ENCODE measurements at regions not wholly inside any gene's neighbourhood (a gene's known extent, or its start where the extent isn't known, plus 50 kb on each side); places are given as distances from the start of the nearest gene placed in this dataset.
A peak's percentile ranks its signal among the peaks of the same experiment; 100 is the strongest.

DNA sequence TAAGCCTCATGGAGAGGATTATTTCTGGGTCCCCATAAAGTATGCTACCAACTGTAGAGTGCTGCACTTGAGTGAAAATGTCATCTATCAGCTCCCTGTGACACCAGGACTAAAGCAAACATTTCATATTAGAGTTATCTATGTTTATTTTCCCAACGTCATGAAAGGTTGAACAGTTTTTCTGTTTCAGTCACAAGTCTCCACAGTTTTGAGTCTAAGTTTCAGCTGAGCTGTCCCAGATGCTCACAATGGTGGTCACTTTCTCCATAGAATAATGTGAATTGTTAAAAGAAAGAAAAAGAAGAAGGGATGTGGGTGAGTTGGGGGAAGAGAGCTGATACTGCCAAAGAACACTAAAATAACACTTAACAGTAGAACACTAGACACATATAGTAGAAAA, 126.3 kb upstream of the C9orf72 start:
- TF ChIP-seq, protein P1, sequence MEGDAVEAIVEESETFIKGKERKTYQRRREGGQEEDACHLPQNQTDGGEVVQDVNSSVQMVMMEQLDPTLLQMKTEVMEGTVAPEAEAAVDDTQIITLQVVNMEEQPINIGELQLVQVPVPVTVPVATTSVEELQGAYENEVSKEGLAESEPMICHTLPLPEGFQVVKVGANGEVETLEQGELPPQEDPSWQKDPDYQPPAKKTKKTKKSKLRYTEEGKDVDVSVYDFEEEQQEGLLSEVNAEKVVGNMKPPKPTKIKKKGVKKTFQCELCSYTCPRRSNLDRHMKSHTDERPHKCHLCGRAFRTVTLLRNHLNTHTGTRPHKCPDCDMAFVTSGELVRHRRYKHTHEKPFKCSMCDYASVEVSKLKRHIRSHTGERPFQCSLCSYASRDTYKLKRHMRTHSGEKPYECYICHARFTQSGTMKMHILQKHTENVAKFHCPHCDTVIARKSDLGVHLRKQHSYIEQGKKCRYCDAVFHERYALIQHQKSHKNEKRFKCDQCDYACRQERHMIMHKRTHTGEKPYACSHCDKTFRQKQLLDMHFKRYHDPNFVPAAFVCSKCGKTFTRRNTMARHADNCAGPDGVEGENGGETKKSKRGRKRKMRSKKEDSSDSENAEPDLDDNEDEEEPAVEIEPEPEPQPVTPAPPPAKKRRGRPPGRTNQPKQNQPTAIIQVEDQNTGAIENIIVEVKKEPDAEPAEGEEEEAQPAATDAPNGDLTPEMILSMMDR (IDR thresholded peaks at IDR 0.05), result no peak
- TF ChIP-seq EZH2 (IDR thresholded peaks at IDR 0.05), result no peak
- TF ChIP-seq EZH2phosphoT487 (IDR thresholded peaks at IDR 0.05), result no peak

DNA sequence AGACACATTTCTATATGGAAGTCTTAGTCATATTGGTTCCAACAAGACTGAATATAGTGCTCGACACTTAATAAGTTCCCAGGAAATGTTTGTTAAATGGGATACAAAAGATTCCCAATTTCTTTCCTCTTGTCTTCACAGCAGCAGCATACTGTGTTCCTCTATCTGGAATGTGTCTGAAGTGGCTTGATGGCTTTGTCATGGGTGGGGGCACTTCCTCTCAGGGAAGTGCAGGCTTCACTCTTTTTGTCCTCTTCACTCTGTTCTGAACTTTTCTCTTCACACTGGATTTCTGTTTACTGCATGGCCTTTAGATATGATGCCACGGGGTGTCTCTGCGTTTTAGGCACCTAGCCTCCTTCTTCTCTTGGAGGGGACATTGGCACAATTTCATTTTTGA, 127.7 kb upstream of the C9orf72 start:
- H3K27ac Mint-ChIP-seq, result no peak overlapping the region
- H3K27ac ChIP-seq, result no peak overlapping the region
- H3K9ac ChIP-seq, result no peak overlapping the region
- no peaks in the 10 kb centered on the region for H3K27me3 ChIP-seq
- H4K20me1 ChIP-seq (ENCODE audit: low read depth), result no peaks in the 10 kb centered on the region
- peaks cover 9% of the 10 kb centered on the region for H3K4me1 ChIP-seq
- H3K9me3 Mint-ChIP-seq, result peaks cover 8% of the 10 kb centered on the region
- no peak overlapping the region for H3K4me3 ChIP-seq
- TF ChIP-seq, protein P1 (IDR thresholded peaks at IDR 0.05), result no peak
- TF ChIP-seq EZH2 (IDR thresholded peaks at IDR 0.05), result no peak
- TF ChIP-seq EZH2phosphoT487 (IDR thresholded peaks at IDR 0.05), result no peak
- no peaks in the 10 kb centered on the region for H3K79me2 ChIP-seq (ENCODE audit: low read depth)
- H3K4me3 Mint-ChIP-seq, result no peak overlapping the region
- H3K36me3 ChIP-seq, result no peaks in the 10 kb centered on the region
- no peak for DNase-seq (ENCODE audit: low spot score)
- H3K27me3 Mint-ChIP-seq (ENCODE audit: insufficient read depth, low read depth), result no peaks in the 10 kb centered on the region
- no peaks in the 10 kb centered on the region for H3F3A ChIP-seq (ENCODE audit: low read depth)
- no peak overlapping the region for H3K4me2 ChIP-seq
- H3K36me3 Mint-ChIP-seq, result no peaks in the 10 kb centered on the region
- H2AFZ ChIP-seq (replicated peaks), result peak overlapping the region; percentile 85
- no peaks in the 10 kb centered on the region for H3K9me3 ChIP-seq (ENCODE audit: low read depth)
- no peaks in the 10 kb centered on the region for H3K4me1 Mint-ChIP-seq

More for the DNA sequence above, 126.3 kb upstream of the C9orf72 start:
- Histone ChIP-seq H3K27ac (no peak overlapping the region), H2AFZ (replicated peaks) (no peak overlapping the region), H3K9me3 (ENCODE audit: low read depth) (no peaks in the 10 kb centered on the region), H3K27me3 (no peaks in the 10 kb centered on the region), H3K36me3 (no peaks in the 10 kb centered on the region), H3K4me3 (no peak overlapping the region), H3K4me2 (no peak overlapping the region), H3K4me1 (peaks cover 9% of the 10 kb centered on the region), H3K79me2 (ENCODE audit: low read depth) (no peaks in the 10 kb centered on the region), H4K20me1 (ENCODE audit: low read depth) (no peaks in the 10 kb centered on the region), H3K9ac (no peak overlapping the region), H3F3A (ENCODE audit: low read depth) (no peaks in the 10 kb centered on the region)
- DNase-seq (ENCODE audit: low spot score), result no peak
- Mint-ChIP-seq H3K27ac (no peak overlapping the region), H3K9me3 (peaks cover 8% of the 10 kb centered on the region), H3K27me3 (ENCODE audit: insufficient read depth, low read depth) (no peaks in the 10 kb centered on the region), H3K4me3 (no peak overlapping the region), H3K36me3 (no peaks in the 10 kb centered on the region), H3K4me1 (no peaks in the 10 kb centered on the region)

DNA sequence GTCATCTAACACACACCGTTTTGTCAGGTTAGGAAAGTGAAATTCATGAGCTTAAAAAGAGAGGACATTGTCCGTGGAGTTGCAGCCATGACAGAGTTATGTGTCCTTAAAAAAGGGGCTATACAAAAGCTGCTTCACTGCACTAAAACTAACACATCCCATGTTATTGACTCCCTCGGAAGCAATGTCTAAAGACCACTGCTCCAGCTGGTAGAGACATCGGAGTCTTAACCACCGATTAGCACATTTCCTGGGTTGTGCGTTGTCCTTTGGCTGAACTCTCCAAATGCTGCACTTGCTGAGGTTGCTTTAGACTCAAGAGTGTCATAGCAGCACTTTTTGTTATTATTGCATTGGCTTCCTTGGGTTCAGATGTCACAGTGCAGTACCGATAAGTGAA, 128.3 kb upstream of the C9orf72 start:
- Histone ChIP-seq H3K4me2 (no peak overlapping the region), H3K79me2 (ENCODE audit: low read depth) (no peaks in the 10 kb centered on the region), H3K9ac (no peak overlapping the region), H3K4me1 (peaks cover 9% of the 10 kb centered on the region), H3K4me3 (no peak overlapping the region), H3K27ac (no peak overlapping the region), H2AFZ (replicated peaks) (peak overlapping the region; percentile 24), H3K27me3 (no peaks in the 10 kb centered on the region), H3K9me3 (ENCODE audit: low read depth) (no peaks in the 10 kb centered on the region), H4K20me1 (ENCODE audit: low read depth) (no peaks in the 10 kb centered on the region), H3F3A (ENCODE audit: low read depth) (no peaks in the 10 kb centered on the region), H3K36me3 (no peaks in the 10 kb centered on the region)
- H3K4me1 Mint-ChIP-seq, result no peaks in the 10 kb centered on the region
- no peak overlapping the region for H3K27ac Mint-ChIP-seq
- no peaks in the 10 kb centered on the region for H3K36me3 Mint-ChIP-seq
- H3K4me3 Mint-ChIP-seq, result no peak overlapping the region
- H3K9me3 Mint-ChIP-seq, result peaks cover 9% of the 10 kb centered on the region
- TF ChIP-seq, protein P1 (IDR thresholded peaks at IDR 0.05), result no peak
- TF ChIP-seq EZH2 (IDR thresholded peaks at IDR 0.05) (no peak), EZH2phosphoT487 (IDR thresholded peaks at IDR 0.05) (no peak)
- DNase-seq (ENCODE audit: low spot score), result no peak
- no peaks in the 10 kb centered on the region for H3K27me3 Mint-ChIP-seq (ENCODE audit: insufficient read depth, low read depth)

Data from neural progenitor cell (in vitro differentiated cells).